GM12878 (cell line): ENCODE measurements at regions not wholly inside any gene's neighbourhood (a gene's known extent, or its start where the extent isn't known, plus 50 kb on each side); places are given as distances from the start of the nearest gene placed in this dataset.

Experiments
- CTCF ChIP-seq, 3 experiments: IDR thresholded peaks in 2 of 3; conservative IDR thresholded peaks in 1 of 3; 2 replicates each; pipeline ENCODE4 v1.5.1; 2011; ENCODE audit warnings: low read depth in 3 of 3, low read length in 3 of 3, mild to moderate bottlenecking in 3 of 3, control low read depth in 2 of 3, moderate library complexity in 2 of 3, inconsistent platforms in 1 of 3, mixed read lengths in 1 of 3; ENCODE audit not compliant: control insufficient read depth in 2 of 3, insufficient read depth in 1 of 3; ENCODE audit errors: extremely low read depth in 1 of 3
- EP300 ChIP-seq, 2 experiments: fragments of 150-350 bp in 1 of 2; IDR thresholded peaks; 2 replicates each; pipeline ENCODE4 v1.6.1; 2011 to 2012; ENCODE audit warnings: low read depth in 2 of 2, low read length in 2 of 2, borderline replicate concordance in 1 of 2, improper control_type of control experiment in 1 of 2, inconsistent platforms in 1 of 2; ENCODE audit not compliant: control insufficient read depth in 1 of 2
- ESRRA ChIP-seq: IDR thresholded peaks from 2 replicates; pipeline ENCODE4 v1.6.1; 2012; ENCODE audit warnings: mild to moderate bottlenecking, low read length, improper control_type of control experiment
- EZH2 ChIP-seq: IDR thresholded peaks from 2 replicates; pipeline ENCODE4 v1.6.1; 2012; ENCODE audit warnings: low read depth, mild to moderate bottlenecking, control low read depth, inconsistent platforms, low read length, borderline replicate concordance; ENCODE audit not compliant: control insufficient read depth
- HDAC6 ChIP-seq: fragments of 200-600 bp; sonication (generic); IDR thresholded peaks from one replicate; pipeline ENCODE4 v1.8.0; 2017; ENCODE audit warnings: antibody characterized with exemption; ENCODE audit not compliant: unreplicated experiment
- NFIC ChIP-seq: IDR thresholded peaks from 2 replicates; pipeline ENCODE4 v1.6.1; 2012; ENCODE audit warnings: low read depth, mild to moderate bottlenecking, inconsistent platforms, low read length, moderate library complexity
- POLR2A ChIP-seq: IDR thresholded peaks from 2 replicates; pipeline ENCODE4 v1.6.1; 2011; ENCODE audit warnings: low read depth, mild to moderate bottlenecking, low read length
- TAF1 ChIP-seq: IDR thresholded peaks from 2 replicates; pipeline ENCODE4 v1.6.1; 2011; ENCODE audit warnings: mild to moderate bottlenecking, low read depth, low read length, borderline replicate concordance
- USF2 ChIP-seq: IDR thresholded peaks from 2 replicates; pipeline ENCODE4 v1.6.1; 2011; ENCODE audit warnings: low read depth, low read length, improper control_type of control experiment, borderline replicate concordance

- TF ChIP-seq NFIC: no peak
- TF ChIP-seq USF2: no peak
- no peak for TF ChIP-seq ESRRA
- no peak for TF ChIP-seq CTCF (IDR thresholded peaks at IDR 0.05 in 2 of 3, conservative IDR thresholded peaks at IDR 0.05 in 1 of 3; ENCODE audit: control insufficient read depth in 2 of 3, extremely low read depth in 1 of 3, insufficient read depth in 1 of 3, low read depth in 3 of 3, low read length in 3 of 3)
- TF ChIP-seq POLR2A: no peak
- TF ChIP-seq HDAC6: no peak
- TF ChIP-seq TAF1: no peak
- TF ChIP-seq EP300 (IDR thresholded peaks at IDR 0.05; ENCODE audit: borderline replicate concordance in 1 of 2, control insufficient read depth in 1 of 2, low read depth in 2 of 2, low read length in 2 of 2): no peak
- TF ChIP-seq EZH2: no peak
These were observed 169.2 kb downstream of the HAPSTR1 start for GRCh38 chr16:9260666-9261065.
